ENCODE measurements at regions not wholly inside any gene's neighbourhood (a gene's known extent, or its start where the extent isn't known, plus 50 kb on each side); places are given as distances from the start of the nearest gene placed in this dataset.

GRCh38 chr3:177823701-177824189 lies 626.5 kb upstream of the TBL1XR1 start:
- ChIA-PET CTCF (ENCODE audit: low intra/inter-chr PET ratio, low total read pairs) (no interaction called here), POLR2A (interaction anchor here (0.9 to 1.0 kb wide), 2 partner anchors 13 to 464 kb away, joined by 3 read pairs; no protein-coding TSS in a partner anchor)
- Histone ChIP-seq H3K4me3 (replicated peaks in 1 of 3; ENCODE audit: insufficient read depth in 1 of 3, low read depth in 2 of 3, low read length in 3 of 3) (peak overlapping the region in 2 of 3 experiments; percentile 8 to 21; a peak in 2 of 6 replicates), H3K9me3 (ENCODE audit: low read length) (no peaks in the 10 kb centered on the region), H3K4me1 (ENCODE audit: insufficient read depth, low read length) (peaks cover 67% of the 10 kb centered on the region), H4K20me1 (ENCODE audit: insufficient read depth, low read length) (no peaks in the 10 kb centered on the region), H3K79me2 (ENCODE audit: insufficient read depth, low read length) (no peaks in the 10 kb centered on the region), H3K27me3 (ENCODE audit: control insufficient read depth in 1 of 2, insufficient read depth in 2 of 2, low read length in 2 of 2) (no peaks in the 10 kb centered on the region), H3K4me2 (ENCODE audit: low read depth, low read length) (peak overlapping the region; percentile 56), H3K36me3 (replicated peaks in 1 of 2; ENCODE audit: control insufficient read depth in 1 of 2, insufficient read depth in 2 of 2, low read length in 2 of 2) (no peaks in the 10 kb centered on the region), H2AFZ (ENCODE audit: low read length) (peak overlapping the region; percentile 35), H3K27ac (ENCODE audit: extremely low read length, insufficient read depth, low read length) (peak overlapping the region; percentile 85), H3K9ac (ENCODE audit: insufficient read depth, low read depth, low read length) (no peak overlapping the region)
- WGBS (ENCODE audit: low lambda C conversion rate), result 80% methylated on average over 9 of the region's 9 CpGs
- DNase-seq (ENCODE audit: low spot score), result no peak
- BruUV-seq (replicated peaks), result no TSS peak
- ATAC-seq, result peak; percentile 30
- FAIRE-seq, result no peak
- intact Hi-C loops (cut with micrococcal nuclease; ENCODE audit: unreplicated experiment) (loop anchor here (1.0 to 5.0 kb wide), 2 partner anchors 216 to 466 kb away; no protein-coding TSS in a partner anchor), in situ Hi-C loops (cut with HindIII; ENCODE audit: extremely low pct_ligation_motif_present, low pct_unique_long_range_greater_than_20kb) (no loop called here)
- TF ChIP-seq THAP11 (CRISPR knock-in tag; IDR thresholded peaks at IDR 0.05) (no peak), ZNF564 (CRISPR knock-in tag; IDR thresholded peaks at IDR 0.05) (no peak), MAFK (conservative IDR thresholded peaks at IDR 0.05 in 1 of 2, IDR thresholded peaks at IDR 0.05 in 1 of 2; ENCODE audit: low read length in 2 of 2) (0 out of 4 replicates have a peak, but pooled peaks of 1 of the 2 experiments have one; percentile 8), MTA3 (CRISPR knock-in tag; IDR thresholded peaks at IDR 0.05) (no peak), PHB2 (IDR thresholded peaks at IDR 0.05; ENCODE audit: partially characterized antibody) (no peak), GLMP (CRISPR knock-in tag; IDR thresholded peaks at IDR 0.05; ENCODE audit: borderline replicate concordance) (no peak), JUNB (CRISPR knock-in tag; IDR thresholded peaks at IDR 0.05; ENCODE audit: borderline replicate concordance) (peak; percentile 11; the same call in 1 of the 2 replicates), ZNF563 (CRISPR knock-in tag; IDR thresholded peaks at IDR 0.05) (0 out of 2 replicates have a peak, but pooled peaks have one; percentile 17), MED13 (CRISPR knock-in tag; IDR thresholded peaks at IDR 0.05) (no peak), POLR2A (IDR thresholded peaks at IDR 0.05; ENCODE audit: insufficient read depth in 1 of 2, low read depth in 2 of 2, low read length in 2 of 2) (no peak), ZNF776 (CRISPR knock-in tag; IDR thresholded peaks at IDR 0.05) (no peak), KAT2B (IDR thresholded peaks at IDR 0.05; ENCODE audit: borderline replicate concordance, low read depth, low read length) (no peak), ZNF687 (CRISPR knock-in tag; IDR thresholded peaks at IDR 0.05) (0 out of 2 replicates have a peak, but pooled peaks have one; percentile 14), ZNF589 (CRISPR knock-in tag; conservative IDR thresholded peaks at IDR 0.05) (0 out of 2 replicates have a peak, but pooled peaks have one; percentile 30), TCF12 (IDR thresholded peaks at IDR 0.05) (no peak), TCF12 (CRISPR knock-in tag; IDR thresholded peaks at IDR 0.05) (0 out of 2 replicates have a peak, but pooled peaks have one; percentile 12), ZNF772 (CRISPR knock-in tag; IDR thresholded peaks at IDR 0.05) (0 out of 2 replicates have a peak, but pooled peaks have one; percentile 22), ZNF562 (CRISPR knock-in tag; IDR thresholded peaks at IDR 0.05; ENCODE audit: borderline replicate concordance) (0 out of 2 replicates have a peak, but pooled peaks have one; percentile 48), FOXC1 (CRISPR knock-in tag; IDR thresholded peaks at IDR 0.05; ENCODE audit: borderline replicate concordance) (peak; percentile 10; the same call in 1 of the 2 replicates), ATAD3A (CRISPR knock-in tag; IDR thresholded peaks at IDR 0.05) (no peak), ZNF225 (CRISPR knock-in tag; IDR thresholded peaks at IDR 0.05) (no peak), ZNF747 (CRISPR knock-in tag; IDR thresholded peaks at IDR 0.05; ENCODE audit: borderline replicate concordance) (peak; percentile 46; the same call in 1 of the 2 replicates)
